Transverse colon (tissue), 4 donors: ENCODE measurements at regions not wholly inside any gene's neighbourhood (a gene's known extent, or its start where the extent isn't known, plus 50 kb on each side); places are given as distances from the start of the nearest gene placed in this dataset.

Experiments used
- POLR2AphosphoS5 ChIP-seq, 3 donors: sonication (generic); formaldehyde crosslinking; IDR thresholded peaks; one replicate each; pipeline ENCODE4 v1.6.1; 2016; ENCODE audit warnings: antibody characterized with exemption in 3 of 3
- TF ChIP-seq, protein P1 (sequence below), 5 experiments: fragments of 200-600 bp in 3 of 5; fragments of 450-650 bp in 2 of 5; sonication (generic) in 3 of 5; IDR thresholded peaks; 1 replicate in 2 of 5; 2 replicates in 3 of 5; pipeline ENCODE4 v1.5.1; 2016 to 2017; ENCODE audit warnings: antibody characterized with exemption in 5 of 5, inconsistent platforms in 3 of 5, mild to moderate bottlenecking in 2 of 5, moderate library complexity in 1 of 5

DNA sequence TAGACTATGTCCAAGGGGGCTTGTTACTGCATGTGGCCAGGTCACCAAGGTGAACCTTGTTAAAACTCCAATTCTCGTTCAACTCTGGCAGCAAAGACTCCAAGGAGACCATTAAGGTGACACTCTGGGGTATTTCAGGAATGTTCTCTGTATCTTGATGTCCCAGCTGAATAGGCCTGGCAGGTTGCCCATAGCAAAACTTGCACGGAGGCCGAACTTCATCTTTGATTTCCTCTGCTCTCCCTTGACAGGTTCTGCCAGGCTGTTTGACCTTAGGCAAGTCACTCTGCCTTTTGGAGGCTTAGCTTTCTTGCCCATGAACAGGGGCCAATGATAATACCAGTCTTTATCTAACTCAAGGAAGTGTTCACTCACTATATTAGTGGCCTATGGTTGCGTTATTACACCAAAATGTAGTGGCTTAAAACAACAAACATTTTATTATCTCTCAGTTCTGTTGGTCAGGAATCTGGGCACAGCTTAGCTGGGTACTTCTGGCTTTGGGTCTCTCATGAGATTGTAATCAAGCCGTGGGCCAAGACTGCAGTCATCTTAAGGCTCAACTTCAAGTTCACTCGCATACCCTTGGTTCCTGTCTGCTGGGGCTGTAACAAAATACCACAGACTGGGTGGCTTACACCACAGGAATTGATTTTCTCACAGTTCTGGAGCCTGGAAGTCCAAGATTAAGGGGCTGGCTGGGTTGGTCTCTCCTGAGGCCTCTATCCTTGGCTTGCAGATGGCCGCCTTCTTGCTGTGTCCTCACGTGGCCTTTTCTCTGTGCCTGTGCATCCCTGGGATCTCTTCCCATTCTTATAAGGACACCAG lies 168.5 kb downstream of the UTP18 start:
- TF ChIP-seq, protein P1, sequence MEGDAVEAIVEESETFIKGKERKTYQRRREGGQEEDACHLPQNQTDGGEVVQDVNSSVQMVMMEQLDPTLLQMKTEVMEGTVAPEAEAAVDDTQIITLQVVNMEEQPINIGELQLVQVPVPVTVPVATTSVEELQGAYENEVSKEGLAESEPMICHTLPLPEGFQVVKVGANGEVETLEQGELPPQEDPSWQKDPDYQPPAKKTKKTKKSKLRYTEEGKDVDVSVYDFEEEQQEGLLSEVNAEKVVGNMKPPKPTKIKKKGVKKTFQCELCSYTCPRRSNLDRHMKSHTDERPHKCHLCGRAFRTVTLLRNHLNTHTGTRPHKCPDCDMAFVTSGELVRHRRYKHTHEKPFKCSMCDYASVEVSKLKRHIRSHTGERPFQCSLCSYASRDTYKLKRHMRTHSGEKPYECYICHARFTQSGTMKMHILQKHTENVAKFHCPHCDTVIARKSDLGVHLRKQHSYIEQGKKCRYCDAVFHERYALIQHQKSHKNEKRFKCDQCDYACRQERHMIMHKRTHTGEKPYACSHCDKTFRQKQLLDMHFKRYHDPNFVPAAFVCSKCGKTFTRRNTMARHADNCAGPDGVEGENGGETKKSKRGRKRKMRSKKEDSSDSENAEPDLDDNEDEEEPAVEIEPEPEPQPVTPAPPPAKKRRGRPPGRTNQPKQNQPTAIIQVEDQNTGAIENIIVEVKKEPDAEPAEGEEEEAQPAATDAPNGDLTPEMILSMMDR (IDR thresholded peaks at IDR 0.05), result no peak
- no peak for TF ChIP-seq POLR2AphosphoS5 (IDR thresholded peaks at IDR 0.05)
